Astrocyte of the cerebellum (primary cell): ENCODE measurements at regions not wholly inside any gene's neighbourhood (a gene's known extent, or its start where the extent isn't known, plus 50 kb on each side); places are given as distances from the start of the nearest gene placed in this dataset.

ENCODE experiments used
- DNase-seq: peaks from one replicate; pipeline ENCODE4 v3.0.0-alpha.2; 2011; ENCODE audit warnings: low read depth
- H3K4me3 ChIP-seq: 2 replicates; pipeline ENCODE4 v1.5.1; 2011; ENCODE audit warnings: mild to moderate bottlenecking, low read depth, low read length, moderate library complexity
- CTCF ChIP-seq: IDR thresholded peaks from 2 replicates; pipeline ENCODE4 v1.5.1; 2012; ENCODE audit warnings: low read length, low read depth, moderate library complexity, mild to moderate bottlenecking; ENCODE audit errors: missing control alignments
- in situ Hi-C: cut with HindIII; loops from 2 replicates; pipeline ENCODE4 v1.10.0; 2017; ENCODE audit warnings: low sequenced_read_pairs

- no peak overlapping the region for H3K4me3 ChIP-seq
- TF ChIP-seq CTCF: no peak
- in situ Hi-C loops: loop anchor here (5.0 kb wide), 1 partner anchor 52 kb away; no protein-coding TSS in a partner anchor
- DNase-seq: no peak
These were observed 727.8 kb upstream of the FANCL start for GRCh38 chr2:58968885-58969284.

GRCh38 chr2:58967736-58968135, 726.6 kb upstream of the FANCL start:
- in situ Hi-C loops: loop anchor here (5.0 kb wide), 1 partner anchor 50 kb away; no protein-coding TSS in a partner anchor
- no peak overlapping the region for H3K4me3 ChIP-seq
- TF ChIP-seq CTCF: no peak
- DNase-seq: no peak

- DNase-seq: no peak
- in situ Hi-C loops: loop anchor here (5.0 kb wide), 1 partner anchor 48 kb away; no protein-coding TSS in a partner anchor
- TF ChIP-seq CTCF: no peak
- no peak overlapping the region for H3K4me3 ChIP-seq
These were observed 724.5 kb upstream of the FANCL start for GRCh38 chr2:58965602-58966001.

- no peak for DNase-seq
- in situ Hi-C loops: no loop called here
These were observed 718.9 kb upstream of the FANCL start for GRCh38 chr2:58959996-58960395.

GRCh38 chr2:58957188-58957840, 716.2 kb upstream of the FANCL start:
- no peak for TF ChIP-seq CTCF
- in situ Hi-C loops: no loop called here

More at GRCh38 chr2:58959996-58960395, 718.9 kb upstream of the FANCL start:
- TF ChIP-seq CTCF: no peak
- H3K4me3 ChIP-seq: no peak overlapping the region

GRCh38 chr2:58954880-58955385, 713.8 kb upstream of the FANCL start:
- H3K4me3 ChIP-seq: no peak overlapping the region
- in situ Hi-C loops: no loop called here
- no peak for DNase-seq
- TF ChIP-seq CTCF: no peak

More at GRCh38 chr2:58957188-58957840, 716.2 kb upstream of the FANCL start:
- no peak overlapping the region for H3K4me3 ChIP-seq
- no peak for DNase-seq
